ENCODE measurements at regions not wholly inside any gene's neighbourhood (a gene's known extent, or its start where the extent isn't known, plus 50 kb on each side); places are given as distances from the start of the nearest gene placed in this dataset.
A peak's percentile ranks its signal among the peaks of the same experiment; 100 is the strongest.

- Histone ChIP-seq H3K9ac (ENCODE audit: low read length) (no peak overlapping the region), H3K4me3 (ENCODE audit: insufficient read depth, low read length, poor library complexity, severe bottlenecking) (no peak overlapping the region), H3K79me2 (ENCODE audit: insufficient read depth, low read length) (no peaks in the 10 kb centered on the region), H4K20me1 (ENCODE audit: low read depth, low read length) (no peaks in the 10 kb centered on the region), H3K27ac (ENCODE audit: low read depth, low read length) (no peak overlapping the region), H2AFZ (ENCODE audit: low read depth, low read length, severe bottlenecking) (no peak overlapping the region), H3K36me3 (ENCODE audit: low read length) (no peaks in the 10 kb centered on the region), H3K4me2 (ENCODE audit: low read depth, low read length, poor library complexity, severe bottlenecking) (no peak overlapping the region), H3K9me2 (replicated peaks; ENCODE audit: insufficient read depth, low read length) (no peaks in the 10 kb centered on the region), H3K27me3 (ENCODE audit: low read length) (no peaks in the 10 kb centered on the region), H3F3A (ENCODE audit: insufficient read depth) (no peaks in the 10 kb centered on the region), H3K9me3 (ENCODE audit: insufficient read depth, low read length) (no peaks in the 10 kb centered on the region)
- TF ChIP-seq CTCF (IDR thresholded peaks at IDR 0.05; ENCODE audit: insufficient read depth, low read length, poor library complexity, severe bottlenecking) (peak; percentile 50), EZH2phosphoT487 (conservative IDR thresholded peaks at IDR 0.05; ENCODE audit: low read length) (no peak)
Observed at GRCh38 chr6:141077355-141078333, 1055.1 kb upstream of the GJE1 start.

GRCh38 chr6:141057761-141058160 lies 1075.0 kb upstream of the GJE1 start:
- Histone ChIP-seq H3K79me2 (ENCODE audit: insufficient read depth, low read length) (no peaks in the 10 kb centered on the region), H3K27me3 (ENCODE audit: low read length) (no peaks in the 10 kb centered on the region), H3K9me2 (replicated peaks; ENCODE audit: insufficient read depth, low read length) (no peaks in the 10 kb centered on the region), H3K27ac (ENCODE audit: low read depth, low read length) (no peak overlapping the region), H4K20me1 (ENCODE audit: low read depth, low read length) (no peaks in the 10 kb centered on the region), H3K9ac (ENCODE audit: low read length) (no peak overlapping the region), H3K36me3 (ENCODE audit: low read length) (no peaks in the 10 kb centered on the region), H3K9me3 (ENCODE audit: insufficient read depth, low read length) (no peaks in the 10 kb centered on the region), H3K4me3 (ENCODE audit: insufficient read depth, low read length, poor library complexity, severe bottlenecking) (no peak overlapping the region), H3K4me2 (ENCODE audit: low read depth, low read length, poor library complexity, severe bottlenecking) (no peak overlapping the region), H2AFZ (ENCODE audit: low read depth, low read length, severe bottlenecking) (no peak overlapping the region), H3F3A (ENCODE audit: insufficient read depth) (no peaks in the 10 kb centered on the region; the same call in 1 of the 2 replicates)
- TF ChIP-seq EZH2phosphoT487 (conservative IDR thresholded peaks at IDR 0.05; ENCODE audit: low read length) (no peak), CTCF (IDR thresholded peaks at IDR 0.05; ENCODE audit: insufficient read depth, low read length, poor library complexity, severe bottlenecking) (no peak)

GRCh38 chr6:141056945-141057625 lies 1075.6 kb upstream of the GJE1 start:
- Histone ChIP-seq H3K9ac (ENCODE audit: low read length) (no peak overlapping the region), H2AFZ (ENCODE audit: low read depth, low read length, severe bottlenecking) (no peak overlapping the region), H3K4me2 (ENCODE audit: low read depth, low read length, poor library complexity, severe bottlenecking) (no peak overlapping the region), H4K20me1 (ENCODE audit: low read depth, low read length) (no peaks in the 10 kb centered on the region), H3K36me3 (ENCODE audit: low read length) (no peaks in the 10 kb centered on the region), H3K79me2 (ENCODE audit: insufficient read depth, low read length) (no peaks in the 10 kb centered on the region), H3K4me3 (ENCODE audit: insufficient read depth, low read length, poor library complexity, severe bottlenecking) (no peak overlapping the region), H3K27ac (ENCODE audit: low read depth, low read length) (no peak overlapping the region), H3K9me3 (ENCODE audit: insufficient read depth, low read length) (no peaks in the 10 kb centered on the region), H3K9me2 (replicated peaks; ENCODE audit: insufficient read depth, low read length) (no peaks in the 10 kb centered on the region), H3F3A (ENCODE audit: insufficient read depth) (no peaks in the 10 kb centered on the region), H3K27me3 (ENCODE audit: low read length) (no peaks in the 10 kb centered on the region)
- no peak for TF ChIP-seq CTCF (IDR thresholded peaks at IDR 0.05; ENCODE audit: insufficient read depth, low read length, poor library complexity, severe bottlenecking)
- no peak for TF ChIP-seq EZH2phosphoT487 (conservative IDR thresholded peaks at IDR 0.05; ENCODE audit: low read length)
